Type B pancreatic cell (in vitro differentiated cells): ENCODE measurements at regions not wholly inside any gene's neighbourhood (a gene's known extent, or its start where the extent isn't known, plus 50 kb on each side); places are given as distances from the start of the nearest gene placed in this dataset.

ENCODE experiments used
- DNase-seq: peaks from one replicate; pipeline ENCODE4 v3.0.0; 2021; ENCODE audit warnings: mixed read lengths; ENCODE audit not compliant: unreplicated experiment; ENCODE audit errors: extremely low spot score
- H3K27ac Mint-ChIP-seq: 2 replicates; pipeline ENCODE4 v1.8.0; 2021; ENCODE audit warnings: mild to moderate bottlenecking, mixed read lengths
- H3K27me3 Mint-ChIP-seq: 2 replicates; pipeline ENCODE4 v1.8.0; 2021; ENCODE audit warnings: mixed read lengths
- H3K36me3 Mint-ChIP-seq: 2 replicates; pipeline ENCODE4 v1.8.0; 2021; ENCODE audit warnings: mixed read lengths
- H3K4me1 Mint-ChIP-seq: one replicate; pipeline ENCODE4 v1.8.0; 2021; ENCODE audit warnings: mixed read lengths; ENCODE audit not compliant: unreplicated experiment
- H3K4me3 Mint-ChIP-seq: 2 replicates; pipeline ENCODE4 v1.8.0; 2021; ENCODE audit warnings: mild to moderate bottlenecking, mixed read lengths
- H3K9me3 Mint-ChIP-seq: 2 replicates; pipeline ENCODE4 v1.8.0; 2021; ENCODE audit warnings: mixed read lengths
- CTCF ChIP-seq: fragments of 200-600 bp; sonication (generic); conservative IDR thresholded peaks from 2 replicates; pipeline ENCODE4 v1.5.0; 2021; ENCODE audit warnings: antibody characterized with exemption, mild to moderate bottlenecking

GRCh38 chr1:238991765-238992495, 394.4 kb upstream of the CHRM3 start:
- H3K9me3 Mint-ChIP-seq: peaks cover 7% of the 10 kb centered on the region
- no peak overlapping the region for H3K27ac Mint-ChIP-seq
- no peak for TF ChIP-seq CTCF
- no peaks in the 10 kb centered on the region for H3K36me3 Mint-ChIP-seq
- no peaks in the 10 kb centered on the region for H3K27me3 Mint-ChIP-seq
- H3K4me1 Mint-ChIP-seq: no peaks in the 10 kb centered on the region
- no peak for DNase-seq
- H3K4me3 Mint-ChIP-seq: no peak overlapping the region

- no peaks in the 10 kb centered on the region for H3K36me3 Mint-ChIP-seq
- H3K27ac Mint-ChIP-seq: no peak overlapping the region
- no peaks in the 10 kb centered on the region for H3K4me1 Mint-ChIP-seq
- TF ChIP-seq CTCF: no peak
- no peaks in the 10 kb centered on the region for H3K27me3 Mint-ChIP-seq
- H3K4me3 Mint-ChIP-seq: no peak overlapping the region
- no peak for DNase-seq
- H3K9me3 Mint-ChIP-seq: peaks cover 7% of the 10 kb centered on the region
Observed at GRCh38 chr1:238985312-238985711, 401.1 kb upstream of the CHRM3 start.

- Mint-ChIP-seq H3K27ac (no peak overlapping the region), H3K9me3 (no peaks in the 10 kb centered on the region), H3K4me1 (no peaks in the 10 kb centered on the region), H3K36me3 (no peaks in the 10 kb centered on the region), H3K4me3 (no peak overlapping the region), H3K27me3 (no peaks in the 10 kb centered on the region)
- no peak for TF ChIP-seq CTCF
- no peak for DNase-seq
Observed at GRCh38 chr1:238982736-238983135, 403.6 kb upstream of the CHRM3 start.

- Mint-ChIP-seq H3K36me3 (no peaks in the 10 kb centered on the region), H3K27ac (no peak overlapping the region), H3K27me3 (no peaks in the 10 kb centered on the region), H3K4me3 (no peak overlapping the region), H3K9me3 (no peaks in the 10 kb centered on the region), H3K4me1 (no peaks in the 10 kb centered on the region)
- no peak for DNase-seq
- no peak for TF ChIP-seq CTCF
Observed at GRCh38 chr1:238981317-238981933, 404.9 kb upstream of the CHRM3 start.

- Mint-ChIP-seq H3K4me3 (no peak overlapping the region), H3K27ac (no peak overlapping the region), H3K36me3 (no peaks in the 10 kb centered on the region), H3K9me3 (no peaks in the 10 kb centered on the region), H3K4me1 (no peaks in the 10 kb centered on the region), H3K27me3 (no peaks in the 10 kb centered on the region)
- TF ChIP-seq CTCF: no peak
- DNase-seq: no peak
Observed at GRCh38 chr1:238980053-238980452, 406.3 kb upstream of the CHRM3 start.
